Muscle layer of duodenum (tissue), 2 donors: ENCODE measurements at regions not wholly inside any gene's neighbourhood (a gene's known extent, or its start where the extent isn't known, plus 50 kb on each side); places are given as distances from the start of the nearest gene placed in this dataset.
"Not testable (repeated sequence)": the region's sequence is repeated elsewhere in the genome, so short reads cannot be mapped to it uniquely, and the experiment has no call there.

ENCODE experiments used
- H3K27ac ChIP-seq: one replicate; pipeline ENCODE4 v1.7.0; 2013; ENCODE audit warnings: mild to moderate bottlenecking, low read length
- H3K27me3 ChIP-seq: one replicate; pipeline ENCODE4 v1.7.0; 2013; ENCODE audit warnings: low read depth, mild to moderate bottlenecking, control low read depth, low read length
- H3K36me3 ChIP-seq, 2 donors: one replicate each; pipeline ENCODE4 v1.7.0; 2013; ENCODE audit warnings: low read length in 2 of 2, control low read depth in 1 of 2, mild to moderate bottlenecking in 1 of 2; ENCODE audit not compliant: insufficient read depth in 2 of 2, control insufficient read depth in 1 of 2
- H3K4me1 ChIP-seq, 2 donors: one replicate each; pipeline ENCODE4 v1.7.0; 2013; ENCODE audit warnings: low read length in 2 of 2, mild to moderate bottlenecking in 2 of 2, control low read depth in 1 of 2, moderate library complexity in 1 of 2; ENCODE audit not compliant: insufficient read depth in 2 of 2, control insufficient read depth in 1 of 2
- H3K4me3 ChIP-seq, 2 donors: one replicate each; pipeline ENCODE4 v1.7.0; 2013; ENCODE audit warnings: low read length in 2 of 2, low read depth in 1 of 2, mild to moderate bottlenecking in 1 of 2
- H3K9me3 ChIP-seq, 2 donors: one replicate each; pipeline ENCODE4 v1.7.0; 2013; ENCODE audit warnings: low read length in 2 of 2, control low read depth in 1 of 2, mild to moderate bottlenecking in 1 of 2; ENCODE audit not compliant: control insufficient read depth in 1 of 2
- donor health status: healthy.

DNA sequence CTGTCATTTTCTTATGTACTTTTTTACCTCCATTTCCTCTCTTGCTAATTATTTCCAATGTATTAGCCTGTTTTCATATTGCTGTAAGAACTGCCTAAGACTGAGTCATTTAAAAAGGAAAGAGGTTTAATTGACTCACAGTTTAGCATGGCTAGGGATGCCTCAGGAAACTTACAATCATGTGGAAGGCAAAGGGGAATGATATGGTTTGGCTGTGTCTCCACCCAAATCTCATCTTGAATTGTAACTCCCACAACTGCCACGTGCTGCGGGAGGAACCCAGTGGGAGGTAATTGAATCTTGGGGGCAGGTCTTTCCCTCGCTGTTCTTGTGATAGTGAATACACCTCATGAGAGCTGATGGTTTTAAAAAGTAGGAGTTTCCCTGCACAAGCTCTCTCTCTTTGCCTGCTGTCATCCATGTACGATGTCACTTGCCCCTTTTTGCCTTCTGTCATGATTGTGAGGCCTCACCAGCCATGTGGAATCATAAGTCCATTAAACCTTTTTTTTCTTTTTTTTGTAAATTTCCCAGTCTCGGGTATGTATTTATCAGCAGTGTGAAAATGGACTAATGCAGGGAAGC lies 870.0 kb upstream of the INTU start:
- H3K9me3 ChIP-seq: no peaks in the 10 kb centered on the region
- H3K27me3 ChIP-seq: no peaks in the 10 kb centered on the region
- no peaks in the 10 kb centered on the region for H3K36me3 ChIP-seq
- no peak overlapping the region for H3K27ac ChIP-seq
- H3K4me1 ChIP-seq: no peaks in the 10 kb centered on the region
- H3K4me3 ChIP-seq: no peak overlapping the region

DNA sequence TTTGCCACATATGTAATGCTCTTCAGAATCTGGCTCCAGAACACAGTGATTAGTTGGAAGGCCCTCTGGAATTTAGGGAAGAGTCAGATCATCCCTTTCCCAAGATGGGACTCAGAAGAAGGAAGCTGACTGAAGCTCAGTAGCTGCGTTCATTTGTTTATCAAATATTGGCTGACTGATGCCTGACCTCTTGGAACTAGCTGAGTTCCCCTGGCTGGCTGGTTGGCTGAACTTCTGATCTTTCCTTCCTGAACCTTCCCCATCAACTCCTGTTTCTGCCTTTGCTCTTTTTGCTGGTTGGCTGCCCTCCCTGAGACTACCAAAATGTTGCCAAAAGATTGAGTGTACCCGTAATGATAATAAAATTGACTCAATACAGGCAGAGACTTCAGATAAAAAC lies 866.5 kb upstream of the INTU start:
- no peaks in the 10 kb centered on the region for H3K9me3 ChIP-seq
- no peaks in the 10 kb centered on the region for H3K27me3 ChIP-seq
- no peaks in the 10 kb centered on the region for H3K36me3 ChIP-seq
- H3K4me1 ChIP-seq: no peaks in the 10 kb centered on the region
- no peak overlapping the region for H3K27ac ChIP-seq
- no peak overlapping the region for H3K4me3 ChIP-seq

DNA sequence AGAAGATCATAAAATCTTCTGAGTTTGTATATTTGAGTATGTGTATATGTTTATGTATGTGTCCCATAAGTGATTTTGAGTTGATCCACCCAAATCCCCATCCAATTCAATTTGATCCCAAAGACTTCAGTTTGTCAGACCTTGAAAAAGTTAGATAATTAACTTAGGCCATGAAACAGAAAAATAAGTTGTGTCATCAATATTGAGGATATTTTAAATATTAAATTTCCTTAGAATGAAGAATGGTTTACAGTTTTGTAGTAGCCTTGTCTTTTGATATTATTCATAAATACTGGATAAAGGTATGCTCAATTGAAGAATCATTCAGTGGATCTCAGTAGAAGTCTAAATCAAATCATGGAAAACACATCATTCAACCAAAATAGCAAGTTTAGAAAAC lies 864.4 kb upstream of the INTU start:
- H3K36me3 ChIP-seq: no peaks in the 10 kb centered on the region
- no peak overlapping the region for H3K27ac ChIP-seq
- no peaks in the 10 kb centered on the region for H3K9me3 ChIP-seq
- H3K4me3 ChIP-seq: no peak overlapping the region
- no peaks in the 10 kb centered on the region for H3K27me3 ChIP-seq
- H3K4me1 ChIP-seq: no peaks in the 10 kb centered on the region

DNA sequence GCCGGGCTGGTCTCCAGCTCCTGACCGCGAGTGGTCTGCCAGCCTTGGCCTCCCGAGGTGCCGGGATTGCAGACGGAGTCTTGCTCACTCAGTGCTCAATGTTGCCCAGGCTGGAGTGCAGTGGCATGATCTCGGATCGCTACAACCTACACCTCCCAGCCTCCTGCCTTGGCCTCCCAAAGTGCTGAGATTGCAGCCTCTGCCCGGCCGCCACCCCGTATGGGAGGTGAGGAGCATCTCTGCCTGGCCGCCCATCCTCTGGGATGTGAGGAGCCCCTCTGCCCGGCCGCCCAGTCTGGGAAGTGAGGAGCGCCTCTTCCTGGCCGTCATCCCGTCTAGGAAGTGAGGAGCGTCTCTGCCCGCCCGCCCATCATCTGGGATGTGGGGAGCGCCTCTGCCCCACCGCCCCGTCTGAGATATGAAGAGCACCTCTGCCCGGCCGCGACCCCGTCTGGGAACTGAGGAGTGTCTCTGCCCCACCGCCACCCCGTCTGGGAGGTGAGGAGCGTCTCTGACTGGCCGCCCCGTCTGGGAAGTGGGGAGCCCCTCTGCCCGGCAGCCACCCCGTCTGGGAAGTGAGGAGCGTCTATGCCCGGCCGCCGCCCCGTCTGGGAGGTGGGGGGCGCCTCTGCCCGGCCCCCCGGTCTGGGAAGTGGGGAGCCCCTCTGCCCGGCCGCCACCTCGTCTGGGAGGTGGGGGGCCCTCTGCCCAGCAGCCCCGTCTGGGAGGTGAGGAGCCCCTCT lies 861.8 kb upstream of the INTU start:
- H3K4me1 ChIP-seq, H3K36me3 ChIP-seq, H3K4me3 ChIP-seq, H3K27ac ChIP-seq, H3K9me3 ChIP-seq, H3K27me3 ChIP-seq: not testable (repeated sequence)

DNA sequence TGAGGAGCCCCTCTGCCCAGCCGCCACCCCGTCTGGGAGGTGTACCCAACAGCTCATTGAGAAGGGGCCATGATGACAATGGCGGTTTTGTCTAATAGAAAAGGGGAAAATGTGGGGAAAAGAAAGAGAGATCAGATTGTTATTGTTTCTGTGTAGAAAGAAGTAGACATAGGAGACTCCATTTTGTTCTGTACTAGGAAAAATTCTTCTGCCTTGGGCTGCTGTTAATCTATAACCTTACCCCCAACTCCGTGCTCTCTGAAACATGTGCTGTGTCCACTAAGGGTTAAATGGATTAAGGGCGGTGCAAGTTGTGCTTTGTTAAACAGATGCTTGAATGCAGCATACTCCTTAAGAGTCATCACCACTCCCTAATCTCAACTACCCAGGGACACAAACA lies 861.1 kb upstream of the INTU start:
- not testable (repeated sequence) for H3K36me3 ChIP-seq, H3K27me3 ChIP-seq, H3K4me3 ChIP-seq

DNA sequence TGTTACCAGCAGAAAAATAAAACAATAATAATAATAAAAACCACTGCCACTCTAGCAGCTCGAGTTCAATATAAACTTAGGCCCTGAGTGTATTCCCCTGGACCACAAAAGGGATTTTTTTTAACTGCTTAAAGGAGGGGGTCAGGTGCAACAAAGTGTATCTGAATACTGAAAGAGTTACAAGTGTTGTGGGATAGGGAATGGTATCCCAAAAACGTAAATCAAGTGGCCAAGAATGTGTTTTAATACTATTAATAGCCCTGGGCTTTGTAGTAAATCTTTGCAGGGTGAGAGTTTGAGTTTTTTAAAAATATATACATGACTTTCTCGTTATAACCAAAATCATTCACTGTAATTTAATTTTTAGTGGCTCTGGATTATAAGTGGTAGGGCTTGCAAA lies 860.1 kb upstream of the INTU start:
- H3K36me3 ChIP-seq: no peaks in the 10 kb centered on the region
- no peaks in the 10 kb centered on the region for H3K9me3 ChIP-seq
- no peaks in the 10 kb centered on the region for H3K27me3 ChIP-seq
- no peaks in the 10 kb centered on the region for H3K4me1 ChIP-seq
- H3K4me3 ChIP-seq: no peak overlapping the region
- H3K27ac ChIP-seq: no peak overlapping the region

More for the DNA sequence above, 861.1 kb upstream of the INTU start:
- not testable (repeated sequence) for H3K4me1 ChIP-seq, H3K9me3 ChIP-seq, H3K27ac ChIP-seq

DNA sequence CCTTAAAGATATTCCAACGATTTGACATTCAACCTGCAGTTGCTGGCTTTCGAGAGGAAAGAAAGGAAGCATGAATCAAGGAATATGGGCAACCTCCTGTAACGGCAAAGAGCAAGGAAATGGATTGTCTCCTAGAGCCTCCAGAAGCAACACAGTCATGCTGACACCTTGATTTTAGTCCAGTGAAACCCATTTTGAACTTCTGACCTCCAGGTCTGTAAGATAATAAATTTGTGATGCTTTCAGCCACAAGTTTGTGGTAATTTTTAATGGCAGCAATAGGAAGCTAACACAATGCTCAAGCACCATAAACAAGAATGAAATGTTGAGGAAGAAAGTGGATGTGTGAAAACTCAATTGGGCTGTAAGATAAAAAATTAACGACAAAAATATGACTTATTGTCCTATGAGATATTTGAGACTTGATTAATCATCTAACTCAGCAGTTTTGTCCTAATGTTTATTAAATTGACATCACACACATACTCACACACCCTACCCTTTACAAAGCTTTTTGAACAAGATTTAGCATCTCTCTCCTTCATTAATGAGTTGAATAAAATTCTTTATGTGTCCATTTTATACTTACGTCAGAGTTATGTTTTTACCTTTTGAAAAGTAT lies 857.2 kb upstream of the INTU start:
- H3K36me3 ChIP-seq: no peaks in the 10 kb centered on the region
- H3K4me3 ChIP-seq: no peak overlapping the region
- H3K27ac ChIP-seq: no peak overlapping the region
- no peaks in the 10 kb centered on the region for H3K27me3 ChIP-seq
- no peaks in the 10 kb centered on the region for H3K4me1 ChIP-seq
- no peaks in the 10 kb centered on the region for H3K9me3 ChIP-seq

DNA sequence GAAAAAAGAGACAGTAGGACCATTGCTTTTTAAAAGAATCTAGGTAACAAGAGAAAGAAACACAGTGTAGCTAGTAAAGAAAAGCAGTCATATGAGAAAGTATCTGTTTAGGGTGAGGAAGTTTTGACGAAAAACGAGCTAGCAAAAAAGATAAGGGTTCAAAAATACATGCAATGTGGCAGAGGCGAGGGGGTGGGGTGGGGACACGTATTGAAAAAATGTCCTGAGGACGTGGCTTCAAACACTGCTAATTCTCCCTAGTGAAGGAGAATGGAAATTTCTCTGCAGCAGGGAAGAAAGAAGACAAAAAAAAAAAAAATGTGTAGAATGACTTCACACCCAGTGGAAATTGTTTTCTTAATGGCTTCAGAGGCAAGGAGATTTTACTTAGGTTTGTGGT lies 856.4 kb upstream of the INTU start:
- Histone ChIP-seq H3K4me3 (no peak overlapping the region), H3K27me3 (no peaks in the 10 kb centered on the region), H3K4me1 (no peaks in the 10 kb centered on the region), H3K36me3 (no peaks in the 10 kb centered on the region), H3K27ac (no peak overlapping the region), H3K9me3 (no peaks in the 10 kb centered on the region)

DNA sequence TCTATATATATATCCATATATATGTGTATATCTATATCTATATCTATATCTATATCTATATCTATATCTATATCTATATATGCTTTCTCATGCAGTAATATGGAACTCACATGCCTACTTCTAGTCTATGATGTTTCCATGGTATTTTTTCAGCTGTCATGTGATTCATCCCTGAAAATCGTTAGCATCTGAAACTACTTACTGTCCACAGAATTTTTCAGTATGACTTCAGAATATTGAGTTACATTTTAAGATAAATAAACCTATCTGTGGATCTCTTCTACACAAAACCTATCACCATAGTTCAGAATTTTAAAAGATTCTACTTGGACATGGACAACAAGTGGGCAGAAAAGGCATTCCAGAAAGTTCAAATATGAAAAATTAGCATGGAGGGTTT lies 855.1 kb upstream of the INTU start:
- H3K4me3 ChIP-seq: no peak overlapping the region
- no peaks in the 10 kb centered on the region for H3K9me3 ChIP-seq
- no peaks in the 10 kb centered on the region for H3K4me1 ChIP-seq
- H3K27me3 ChIP-seq: no peaks in the 10 kb centered on the region
- H3K27ac ChIP-seq: no peak overlapping the region
- H3K36me3 ChIP-seq: no peaks in the 10 kb centered on the region

DNA sequence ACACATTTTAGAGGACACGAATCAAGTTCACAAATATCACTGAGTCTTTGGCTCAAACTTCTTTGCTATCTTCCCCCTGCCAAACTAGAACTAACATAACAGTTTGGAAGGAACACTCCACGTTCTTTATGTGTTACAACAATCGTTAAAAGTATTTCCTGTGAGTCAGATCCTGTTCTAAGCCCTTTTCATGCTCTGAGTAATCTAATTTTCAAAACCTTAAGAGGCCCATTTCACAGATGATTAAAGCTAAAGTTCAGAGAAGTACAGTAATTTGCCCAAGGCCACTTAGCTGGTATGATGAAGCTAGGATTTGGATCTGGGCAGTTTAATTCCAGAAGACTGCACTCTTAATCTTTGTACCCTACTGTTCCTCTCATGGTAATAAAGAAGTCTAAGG lies 854.4 kb upstream of the INTU start:
- no peaks in the 10 kb centered on the region for H3K4me1 ChIP-seq

DNA sequence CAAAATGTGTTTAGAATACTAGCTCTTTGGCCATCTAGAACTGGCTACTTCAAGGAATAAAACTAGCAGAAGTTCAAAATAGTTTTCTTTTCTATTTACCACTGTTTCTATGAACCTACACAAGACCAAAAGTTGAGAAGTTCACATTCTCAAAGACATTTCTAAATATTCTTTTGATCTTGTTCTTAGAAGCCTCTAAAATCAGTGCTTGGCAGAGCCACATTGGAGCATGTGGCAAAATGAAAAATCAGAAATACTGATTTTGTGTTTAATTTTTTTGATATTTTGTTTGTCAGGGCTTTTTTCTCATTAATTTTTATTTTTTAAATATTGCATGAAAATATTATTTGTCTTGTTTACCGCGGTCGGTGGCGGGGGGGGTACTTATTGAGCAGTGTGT lies 853.8 kb upstream of the INTU start:
- Histone ChIP-seq H3K9me3 (no peaks in the 10 kb centered on the region), H3K36me3 (no peaks in the 10 kb centered on the region), H3K4me1 (no peaks in the 10 kb centered on the region), H3K4me3 (no peak overlapping the region), H3K27me3 (no peaks in the 10 kb centered on the region), H3K27ac (no peak overlapping the region)

More for the DNA sequence above, 854.4 kb upstream of the INTU start:
- H3K27me3 ChIP-seq: no peaks in the 10 kb centered on the region
- no peaks in the 10 kb centered on the region for H3K9me3 ChIP-seq
- H3K4me3 ChIP-seq: no peak overlapping the region
- no peaks in the 10 kb centered on the region for H3K36me3 ChIP-seq
- no peak overlapping the region for H3K27ac ChIP-seq
